HG03378 (cell line): ENCODE measurements at regions not wholly inside any gene's neighbourhood (a gene's known extent, or its start where the extent isn't known, plus 50 kb on each side); places are given as distances from the start of the nearest gene placed in this dataset.

Source experiments
- ATAC-seq: cut with Tn5 transposase; IDR thresholded peaks from one replicate; pipeline ENCODE4 v1.9.1; 2021; ENCODE audit warnings: mild to moderate bottlenecking, moderate library complexity; ENCODE audit not compliant: unreplicated experiment

DNA sequence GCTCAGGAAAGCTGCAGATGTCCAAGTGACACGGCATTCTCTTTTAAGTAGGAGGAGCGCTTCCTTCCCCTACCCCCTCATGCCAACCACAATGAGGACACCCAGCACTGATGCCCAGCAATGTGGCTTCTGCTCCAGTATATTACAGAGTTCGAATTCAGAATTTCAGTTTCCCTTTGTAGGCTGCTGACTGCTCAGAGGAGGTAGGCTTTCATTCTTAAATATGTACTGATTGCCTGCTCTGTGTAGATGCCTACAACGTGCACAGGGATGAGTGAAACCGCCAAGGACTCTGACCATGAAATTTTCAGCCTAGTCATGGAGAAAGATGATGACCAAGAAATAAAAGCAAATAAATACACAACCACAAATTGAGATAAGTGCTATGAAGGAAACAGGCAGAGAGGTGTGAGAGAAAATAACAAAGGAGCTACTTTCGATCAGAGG is 50.9 kb upstream of the TNFAIP3 start:
- ATAC-seq: no peak

DNA sequence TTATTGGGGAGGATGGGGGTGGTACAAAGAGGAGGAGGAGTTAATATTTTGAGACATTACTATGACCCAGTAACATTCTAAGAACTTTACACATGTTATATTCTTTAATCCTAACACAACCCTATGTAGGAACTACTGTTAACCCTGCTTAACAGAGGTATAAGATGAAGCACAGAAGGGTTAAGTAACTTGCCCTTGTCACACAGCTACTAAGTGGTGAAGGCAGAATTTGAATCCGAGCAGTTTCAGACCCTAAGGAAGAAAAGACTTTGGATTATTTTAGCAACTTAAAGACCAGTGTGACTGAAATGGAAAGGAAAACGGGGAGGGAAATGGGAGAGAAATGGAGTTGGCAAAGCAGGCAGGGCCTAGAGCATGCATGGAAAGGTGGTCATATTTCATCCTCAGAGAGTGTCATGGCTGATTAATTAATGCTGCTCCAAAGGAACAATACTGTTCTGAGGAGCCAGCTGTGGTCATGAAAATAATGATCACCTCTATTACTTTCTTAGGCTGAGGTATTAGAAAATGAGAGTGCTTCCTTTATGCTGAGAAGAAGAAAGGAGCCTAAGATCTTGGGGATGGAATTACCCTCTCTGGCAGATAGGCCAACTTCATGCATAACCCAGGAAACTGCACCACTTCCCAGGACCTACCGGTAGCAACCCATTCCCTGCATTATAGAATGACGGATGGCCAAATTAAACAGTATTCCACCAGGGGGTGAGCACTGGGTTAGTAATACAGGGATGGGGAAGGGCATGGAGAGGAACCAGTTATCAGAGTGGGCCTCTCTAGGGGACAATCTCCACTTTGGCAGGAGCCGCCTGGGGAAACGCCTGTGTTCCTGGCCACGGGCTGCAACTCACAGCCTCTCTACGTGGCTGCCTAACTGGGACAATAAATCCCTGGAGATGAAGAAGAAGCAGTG is 50.1 kb upstream of the TNFAIP3 start:
- no peak for ATAC-seq
